ENCODE measurements at regions not wholly inside any gene's neighbourhood (a gene's known extent, or its start where the extent isn't known, plus 50 kb on each side); places are given as distances from the start of the nearest gene placed in this dataset.

DNA sequence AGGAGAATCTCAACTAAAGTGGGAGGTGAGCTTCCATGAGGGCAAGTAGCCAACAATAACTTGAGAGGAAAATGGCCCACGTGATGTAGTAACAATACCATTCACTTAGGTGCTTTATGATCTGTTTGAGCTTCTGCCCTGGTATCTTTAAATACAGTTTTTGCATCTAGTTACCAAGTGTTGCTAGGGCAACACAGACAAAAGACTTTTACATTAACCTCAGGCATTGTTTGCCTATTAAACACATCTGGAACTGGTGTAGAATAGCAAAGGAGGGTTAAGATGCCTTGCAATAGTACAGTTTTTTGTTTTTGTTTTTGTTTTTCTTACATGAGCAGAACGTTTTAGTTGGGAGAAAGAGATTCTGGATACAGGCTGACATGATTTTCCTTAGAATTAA, 97.7 kb upstream of the MTPN start:
- TF ChIP-seq POLR2A (IDR thresholded peaks at IDR 0.05), result no peak
- TF ChIP-seq, protein P1, sequence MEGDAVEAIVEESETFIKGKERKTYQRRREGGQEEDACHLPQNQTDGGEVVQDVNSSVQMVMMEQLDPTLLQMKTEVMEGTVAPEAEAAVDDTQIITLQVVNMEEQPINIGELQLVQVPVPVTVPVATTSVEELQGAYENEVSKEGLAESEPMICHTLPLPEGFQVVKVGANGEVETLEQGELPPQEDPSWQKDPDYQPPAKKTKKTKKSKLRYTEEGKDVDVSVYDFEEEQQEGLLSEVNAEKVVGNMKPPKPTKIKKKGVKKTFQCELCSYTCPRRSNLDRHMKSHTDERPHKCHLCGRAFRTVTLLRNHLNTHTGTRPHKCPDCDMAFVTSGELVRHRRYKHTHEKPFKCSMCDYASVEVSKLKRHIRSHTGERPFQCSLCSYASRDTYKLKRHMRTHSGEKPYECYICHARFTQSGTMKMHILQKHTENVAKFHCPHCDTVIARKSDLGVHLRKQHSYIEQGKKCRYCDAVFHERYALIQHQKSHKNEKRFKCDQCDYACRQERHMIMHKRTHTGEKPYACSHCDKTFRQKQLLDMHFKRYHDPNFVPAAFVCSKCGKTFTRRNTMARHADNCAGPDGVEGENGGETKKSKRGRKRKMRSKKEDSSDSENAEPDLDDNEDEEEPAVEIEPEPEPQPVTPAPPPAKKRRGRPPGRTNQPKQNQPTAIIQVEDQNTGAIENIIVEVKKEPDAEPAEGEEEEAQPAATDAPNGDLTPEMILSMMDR (IDR thresholded peaks at IDR 0.05), result no peak

Data from prostate gland (tissue), 2 donors.